Mesendoderm (in vitro differentiated cells): ENCODE measurements at regions not wholly inside any gene's neighbourhood (a gene's known extent, or its start where the extent isn't known, plus 50 kb on each side); places are given as distances from the start of the nearest gene placed in this dataset.

Experiments used
- DNase-seq: peaks from one replicate; pipeline ENCODE4 v3.0.0; 2013
- H2AK5ac ChIP-seq: 2 replicates; pipeline ENCODE4 v1.6.1; 2013; ENCODE audit warnings: low read length, inconsistent platforms
- H2BK120ac ChIP-seq: 2 replicates; pipeline ENCODE4 v1.6.1; 2013; ENCODE audit warnings: low read depth, mild to moderate bottlenecking, low read length, moderate library complexity, mixed read lengths
- H2BK15ac ChIP-seq: replicated peaks from 2 replicates; pipeline ENCODE4 v1.6.1; 2013; ENCODE audit warnings: low read depth, mild to moderate bottlenecking, moderate library complexity
- H2BK5ac ChIP-seq: 2 replicates; pipeline ENCODE4 v1.6.1; 2013; ENCODE audit warnings: low read length, inconsistent platforms
- H3K18ac ChIP-seq: 2 replicates; pipeline ENCODE4 v1.6.1; 2013; ENCODE audit warnings: mild to moderate bottlenecking, low read length, mixed read lengths
- H3K23ac ChIP-seq: one replicate; pipeline ENCODE4 v1.6.1; 2013; ENCODE audit warnings: low read length
- H3K27ac ChIP-seq: 2 replicates; pipeline ENCODE4 v1.5.1; 2013; ENCODE audit warnings: low read depth, mild to moderate bottlenecking, inconsistent platforms, low read length, moderate library complexity
- H3K27me3 ChIP-seq: 2 replicates; pipeline ENCODE4 v1.6.1; 2013; ENCODE audit warnings: low read length, control low read depth, mild to moderate bottlenecking, inconsistent platforms; ENCODE audit not compliant: insufficient read depth, poor library complexity
- H3K36me3 ChIP-seq: 2 replicates; pipeline ENCODE4 v1.6.1; 2013; ENCODE audit warnings: low read length, inconsistent platforms; ENCODE audit not compliant: control insufficient read depth, insufficient read depth
- H3K4ac ChIP-seq: one replicate; pipeline ENCODE4 v1.6.1; 2013; ENCODE audit warnings: low read depth, mild to moderate bottlenecking, low read length, moderate library complexity
- H3K4me1 ChIP-seq: 2 replicates; pipeline ENCODE4 v1.6.1; 2013; ENCODE audit warnings: low read depth, low read length, inconsistent platforms; ENCODE audit not compliant: control insufficient read depth
- H3K4me2 ChIP-seq: 2 replicates; pipeline ENCODE4 v1.6.1; 2013; ENCODE audit warnings: low read length
- H3K4me3 ChIP-seq: 2 replicates; pipeline ENCODE4 v1.5.1; 2013; ENCODE audit warnings: mild to moderate bottlenecking, low read length
- H3K56ac ChIP-seq: one replicate; pipeline ENCODE4 v1.6.1; 2013; ENCODE audit warnings: low read length
- H3K79me1 ChIP-seq: 2 replicates; pipeline ENCODE4 v1.6.1; 2013; ENCODE audit warnings: low read length, inconsistent platforms
- H3K79me2 ChIP-seq: 2 replicates; pipeline ENCODE4 v1.6.1; 2013; ENCODE audit warnings: mild to moderate bottlenecking, low read length; ENCODE audit not compliant: control insufficient read depth, insufficient read depth
- H3K9ac ChIP-seq: 2 replicates; pipeline ENCODE4 v1.6.1; 2013; ENCODE audit warnings: low read length, inconsistent platforms
- H4K5ac ChIP-seq: one replicate; pipeline ENCODE4 v1.6.1; 2013; ENCODE audit warnings: low read length
- H4K8ac ChIP-seq: one replicate; pipeline ENCODE4 v1.6.1; 2013; ENCODE audit warnings: low read depth, mild to moderate bottlenecking, control low read depth, low read length, moderate library complexity
- WGBS: extraction: QIAGEN DNeasy Blood & Tissue Kit; methylation state at CpG from one replicate; pipeline ENCODE4 v1.1.7; 2013; ENCODE audit warnings: low lambda C conversion rate, missing lambda C conversion rate; ENCODE audit not compliant: insufficient coverage; ENCODE audit errors: extremely low coverage; 5-methylcytosine and 5-hydroxymethylcytosine counted together

DNA sequence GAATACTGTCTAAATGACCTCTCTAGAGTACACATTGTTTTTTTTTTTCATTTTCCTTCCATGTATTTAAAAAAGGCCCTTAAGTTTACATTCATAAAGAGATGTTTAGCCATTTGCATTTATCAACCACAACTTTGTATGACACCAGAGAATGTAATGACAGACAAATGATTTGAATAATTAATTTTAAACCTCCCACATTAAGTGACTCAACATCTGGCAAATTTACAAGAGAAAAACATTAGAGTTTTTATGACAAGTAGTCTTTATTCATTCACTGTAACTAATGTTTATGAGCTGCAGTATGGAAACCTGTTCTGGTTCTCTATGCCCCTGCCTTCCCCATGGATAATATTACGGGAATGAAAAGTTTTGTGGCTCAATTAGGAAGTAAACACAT lies 1093.8 kb upstream of the CDH9 start:
- WGBS, result no CpG with 5 or more reads among the region's 1 CpG

DNA sequence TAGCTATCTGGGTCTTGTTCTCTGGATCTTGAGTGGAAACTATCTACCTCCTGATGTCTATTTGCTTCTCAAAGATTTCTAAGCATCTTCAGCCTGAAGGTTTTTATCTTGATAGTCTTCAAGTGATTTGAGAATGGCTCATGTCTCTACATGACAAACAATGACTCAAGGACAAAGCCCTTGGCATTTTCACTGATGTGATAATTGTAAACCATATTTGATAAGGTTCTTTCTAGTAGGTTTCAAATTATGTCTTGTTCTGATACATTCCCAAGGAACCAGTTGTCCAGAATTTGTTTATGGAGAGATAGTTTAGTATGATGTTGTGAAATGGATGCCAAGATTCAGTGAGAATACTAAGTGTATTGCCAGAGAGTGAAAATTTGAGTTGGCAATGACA lies 1079.3 kb upstream of the CDH9 start:
- H3K4me1 ChIP-seq, result no peaks in the 10 kb centered on the region
- no peaks in the 10 kb centered on the region for H3K27me3 ChIP-seq
- H3K4me2 ChIP-seq, result no peak overlapping the region
- H4K5ac ChIP-seq, result no peak overlapping the region
- H3K23ac ChIP-seq, result no peak overlapping the region
- no peak overlapping the region for H4K8ac ChIP-seq
- no peak overlapping the region for H2AK5ac ChIP-seq
- H2BK15ac ChIP-seq, result no peak overlapping the region
- H3K4ac ChIP-seq, result no peak overlapping the region
- no peak overlapping the region for H2BK5ac ChIP-seq
- no peaks in the 10 kb centered on the region for H3K79me2 ChIP-seq
- H3K56ac ChIP-seq, result no peak overlapping the region
- H3K79me1 ChIP-seq, result no peaks in the 10 kb centered on the region
- H2BK120ac ChIP-seq, result no peak overlapping the region
- H3K18ac ChIP-seq, result no peak overlapping the region
- no peak for DNase-seq
- no peak overlapping the region for H3K27ac ChIP-seq
- H3K4me3 ChIP-seq, result no peak overlapping the region
- no peaks in the 10 kb centered on the region for H3K36me3 ChIP-seq
- no peak overlapping the region for H3K9ac ChIP-seq

More for the DNA sequence above, 1093.8 kb upstream of the CDH9 start:
- Histone ChIP-seq H2BK5ac (no peak overlapping the region), H3K4me3 (no peak overlapping the region), H3K9ac (no peak overlapping the region), H2AK5ac (no peak overlapping the region), H3K56ac (no peak overlapping the region), H3K4ac (no peak overlapping the region), H3K27me3 (no peaks in the 10 kb centered on the region), H3K79me1 (no peaks in the 10 kb centered on the region), H3K27ac (no peak overlapping the region), H3K23ac (no peak overlapping the region), H3K4me2 (no peak overlapping the region), H3K36me3 (no peaks in the 10 kb centered on the region), H3K18ac (no peak overlapping the region), H2BK120ac (no peak overlapping the region), H3K4me1 (no peaks in the 10 kb centered on the region), H4K8ac (no peak overlapping the region), H4K5ac (no peak overlapping the region), H2BK15ac (no peak overlapping the region), H3K79me2 (no peaks in the 10 kb centered on the region)
- DNase-seq, result no peak

DNA sequence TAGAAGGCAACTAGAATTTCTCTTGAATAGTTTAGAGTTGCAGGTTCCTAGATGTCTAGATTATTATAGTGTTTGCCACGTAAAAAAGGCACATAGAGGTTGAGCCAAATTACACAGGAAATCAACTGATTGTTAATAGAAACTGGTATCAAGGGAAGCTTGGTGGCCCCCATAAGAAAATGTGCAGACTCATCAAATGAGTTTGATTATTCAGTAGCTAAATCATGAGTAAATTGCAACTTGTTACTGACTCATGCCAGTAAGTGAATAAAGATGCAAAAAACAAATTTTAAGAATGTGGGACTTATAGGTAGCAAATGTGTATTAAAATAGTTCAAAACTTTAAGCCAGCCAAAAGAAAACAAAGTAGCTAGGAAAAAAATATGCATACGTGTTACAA lies 1078.9 kb upstream of the CDH9 start:
- H3K79me2 ChIP-seq, result no peaks in the 10 kb centered on the region
- no peak overlapping the region for H3K23ac ChIP-seq
- no peak overlapping the region for H3K4ac ChIP-seq
- no peak overlapping the region for H3K27ac ChIP-seq
- no peak overlapping the region for H3K9ac ChIP-seq
- H3K56ac ChIP-seq, result no peak overlapping the region
- no peak overlapping the region for H3K4me3 ChIP-seq
- H2AK5ac ChIP-seq, result no peak overlapping the region
- DNase-seq, result no peak
- no peaks in the 10 kb centered on the region for H3K79me1 ChIP-seq
- H4K8ac ChIP-seq, result no peak overlapping the region
- no CpG with 5 or more reads among the region's 2 CpGs for WGBS
- no peaks in the 10 kb centered on the region for H3K36me3 ChIP-seq
- H2BK15ac ChIP-seq, result no peak overlapping the region
- H3K27me3 ChIP-seq, result no peaks in the 10 kb centered on the region
- no peak overlapping the region for H3K4me2 ChIP-seq
- no peak overlapping the region for H2BK120ac ChIP-seq
- no peak overlapping the region for H3K18ac ChIP-seq
- no peak overlapping the region for H4K5ac ChIP-seq
- no peak overlapping the region for H2BK5ac ChIP-seq
- H3K4me1 ChIP-seq, result no peaks in the 10 kb centered on the region

DNA sequence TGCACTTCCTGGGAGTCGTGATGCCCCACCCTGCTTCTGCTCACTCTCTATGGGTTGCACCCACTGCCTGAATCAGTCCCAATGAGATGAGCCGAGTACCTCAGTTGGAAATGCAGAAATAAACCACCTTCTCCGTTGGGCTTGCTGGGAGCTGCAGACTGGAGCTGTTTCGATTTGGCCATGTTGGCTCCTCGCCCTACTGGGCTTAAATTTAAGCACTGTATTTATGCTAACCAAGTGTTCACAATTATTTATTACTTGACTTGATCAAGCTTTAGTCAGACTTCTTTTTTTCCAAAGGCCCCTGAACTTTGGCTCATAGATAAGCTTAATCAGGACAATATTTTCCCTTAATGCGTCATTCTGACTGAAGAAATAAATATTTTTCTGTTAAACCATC lies 1072.4 kb upstream of the CDH9 start:
- no peak overlapping the region for H3K23ac ChIP-seq
- no peaks in the 10 kb centered on the region for H3K4me1 ChIP-seq
- no peak overlapping the region for H2BK15ac ChIP-seq
- H3K18ac ChIP-seq, result no peak overlapping the region
- no peak overlapping the region for H3K56ac ChIP-seq
- H3K4me3 ChIP-seq, result no peak overlapping the region
- no peaks in the 10 kb centered on the region for H3K27me3 ChIP-seq
- no peak overlapping the region for H3K4me2 ChIP-seq
- H3K79me1 ChIP-seq, result no peaks in the 10 kb centered on the region
- H2BK120ac ChIP-seq, result no peak overlapping the region
- H3K36me3 ChIP-seq, result no peaks in the 10 kb centered on the region
- H3K9ac ChIP-seq, result no peak overlapping the region
- no peaks in the 10 kb centered on the region for H3K79me2 ChIP-seq
- no peak overlapping the region for H2AK5ac ChIP-seq
- H3K4ac ChIP-seq, result no peak overlapping the region
- no peak for DNase-seq
- no CpG with 5 or more reads among the region's 6 CpGs for WGBS
- H2BK5ac ChIP-seq, result no peak overlapping the region
- H4K5ac ChIP-seq, result no peak overlapping the region
- no peak overlapping the region for H4K8ac ChIP-seq
- no peak overlapping the region for H3K27ac ChIP-seq

DNA sequence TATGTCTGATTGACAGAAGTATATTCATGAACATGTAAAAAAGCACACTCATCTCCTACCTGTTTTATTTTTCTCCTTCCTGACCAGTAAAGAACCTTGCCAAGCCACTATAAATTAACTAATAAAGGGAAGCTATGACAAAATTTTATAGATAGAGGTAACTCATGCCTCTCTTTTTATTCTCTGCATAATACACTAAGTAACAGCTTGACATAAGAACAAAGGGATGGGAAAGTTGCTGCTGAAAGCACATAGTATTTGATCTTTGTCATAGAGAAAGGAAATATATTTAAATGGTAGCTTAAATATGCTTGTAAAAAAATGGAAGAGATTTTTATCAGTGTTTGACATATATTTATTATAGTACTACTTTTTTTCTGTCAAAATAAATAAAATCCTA lies 1065.7 kb upstream of the CDH9 start:
- Histone ChIP-seq H4K8ac (no peak overlapping the region), H3K4ac (no peak overlapping the region), H3K56ac (no peak overlapping the region), H3K4me1 (no peaks in the 10 kb centered on the region), H4K5ac (no peak overlapping the region), H3K4me3 (no peak overlapping the region), H3K23ac (no peak overlapping the region), H3K79me2 (no peaks in the 10 kb centered on the region), H2BK15ac (no peak overlapping the region), H2BK120ac (no peak overlapping the region), H3K4me2 (no peak overlapping the region), H3K9ac (no peak overlapping the region), H3K27me3 (no peaks in the 10 kb centered on the region), H3K36me3 (no peaks in the 10 kb centered on the region), H3K18ac (no peak overlapping the region), H3K27ac (no peak overlapping the region), H2BK5ac (no peak overlapping the region), H3K79me1 (no peaks in the 10 kb centered on the region), H2AK5ac (no peak overlapping the region)
- no peak for DNase-seq

DNA sequence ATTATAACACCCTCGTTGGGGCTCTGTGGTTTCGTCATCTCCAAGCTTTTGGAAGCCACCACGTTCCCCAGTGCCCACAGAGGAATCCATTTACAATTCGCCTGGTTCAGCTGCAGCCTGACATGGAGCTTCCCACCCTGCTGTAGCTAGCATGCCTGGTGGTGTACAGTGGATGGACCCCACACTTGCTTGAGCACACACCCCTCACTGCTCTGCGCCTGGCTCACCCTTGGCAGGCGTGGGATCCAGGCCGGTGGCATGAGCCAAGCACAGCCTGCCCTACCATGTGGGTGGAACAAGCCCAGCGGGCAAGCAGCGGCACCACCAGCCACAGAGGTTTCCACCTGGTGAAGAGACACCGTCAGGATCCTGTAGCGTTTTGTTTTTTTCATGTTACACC lies 1045.7 kb upstream of the CDH9 start:
- Histone ChIP-seq H3K4me2 (no peak overlapping the region), H2AK5ac (no peak overlapping the region), H2BK15ac (no peak overlapping the region), H3K18ac (no peak overlapping the region), H4K5ac (no peak overlapping the region), H3K9ac (no peak overlapping the region), H3K4ac (no peak overlapping the region), H3K56ac (no peak overlapping the region), H3K4me3 (no peak overlapping the region), H3K27ac (no peak overlapping the region), H3K79me1 (no peaks in the 10 kb centered on the region), H4K8ac (no peak overlapping the region), H3K79me2 (no peaks in the 10 kb centered on the region), H3K27me3 (no peaks in the 10 kb centered on the region), H3K4me1 (no peaks in the 10 kb centered on the region), H2BK5ac (no peak overlapping the region), H3K23ac (no peak overlapping the region), H3K36me3 (no peaks in the 10 kb centered on the region), H2BK120ac (no peak overlapping the region)
- no peak for DNase-seq
- no CpG with 5 or more reads among the region's 11 CpGs for WGBS
